NT2/D1 (cell line): ENCODE measurements at regions not wholly inside any gene's neighbourhood (a gene's known extent, or its start where the extent isn't known, plus 50 kb on each side); places are given as distances from the start of the nearest gene placed in this dataset.

Source experiments
- SUZ12 ChIP-seq: IDR thresholded peaks from 2 replicates; pipeline ENCODE4 v1.6.1; 2011; ENCODE audit not compliant: insufficient read length, insufficient read depth; ENCODE audit errors: extremely low read depth
- YY1 ChIP-seq: IDR thresholded peaks from 2 replicates; pipeline ENCODE4 v1.6.1; 2011; ENCODE audit not compliant: insufficient read length, insufficient read depth
- ZNF274 ChIP-seq: IDR thresholded peaks from 2 replicates; pipeline ENCODE4 v1.6.1; 2011; ENCODE audit warnings: mild to moderate bottlenecking, low read depth, low read length

GRCh38 chr6:82507112-82507511 is 143.5 kb downstream of the TPBG start:
- no peak for TF ChIP-seq YY1
- TF ChIP-seq ZNF274 = no peak
- TF ChIP-seq SUZ12 = no peak
